ENCODE measurements at regions not wholly inside any gene's neighbourhood (a gene's known extent, or its start where the extent isn't known, plus 50 kb on each side); places are given as distances from the start of the nearest gene placed in this dataset.

DNA sequence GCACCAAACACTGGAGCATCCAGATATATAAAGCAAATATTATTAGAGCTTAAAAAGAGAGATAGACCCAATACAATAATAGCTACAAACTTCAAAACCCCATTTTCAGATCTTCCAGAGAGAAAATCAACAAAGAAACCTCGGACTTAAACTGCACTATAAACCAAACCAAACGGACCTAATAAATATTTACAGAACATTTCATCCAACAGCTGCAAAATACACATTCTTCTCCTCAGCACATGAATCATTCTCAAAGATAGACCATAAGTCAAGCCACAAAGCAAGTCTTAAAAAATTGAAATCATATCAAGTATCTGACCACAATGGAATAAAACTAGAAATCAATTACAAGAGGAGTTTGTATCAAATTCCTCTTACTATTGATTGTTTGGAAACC is 140.2 kb upstream of the OTOS start:
- intact Hi-C loops (cut with micrococcal nuclease), result no loop called here

DNA sequence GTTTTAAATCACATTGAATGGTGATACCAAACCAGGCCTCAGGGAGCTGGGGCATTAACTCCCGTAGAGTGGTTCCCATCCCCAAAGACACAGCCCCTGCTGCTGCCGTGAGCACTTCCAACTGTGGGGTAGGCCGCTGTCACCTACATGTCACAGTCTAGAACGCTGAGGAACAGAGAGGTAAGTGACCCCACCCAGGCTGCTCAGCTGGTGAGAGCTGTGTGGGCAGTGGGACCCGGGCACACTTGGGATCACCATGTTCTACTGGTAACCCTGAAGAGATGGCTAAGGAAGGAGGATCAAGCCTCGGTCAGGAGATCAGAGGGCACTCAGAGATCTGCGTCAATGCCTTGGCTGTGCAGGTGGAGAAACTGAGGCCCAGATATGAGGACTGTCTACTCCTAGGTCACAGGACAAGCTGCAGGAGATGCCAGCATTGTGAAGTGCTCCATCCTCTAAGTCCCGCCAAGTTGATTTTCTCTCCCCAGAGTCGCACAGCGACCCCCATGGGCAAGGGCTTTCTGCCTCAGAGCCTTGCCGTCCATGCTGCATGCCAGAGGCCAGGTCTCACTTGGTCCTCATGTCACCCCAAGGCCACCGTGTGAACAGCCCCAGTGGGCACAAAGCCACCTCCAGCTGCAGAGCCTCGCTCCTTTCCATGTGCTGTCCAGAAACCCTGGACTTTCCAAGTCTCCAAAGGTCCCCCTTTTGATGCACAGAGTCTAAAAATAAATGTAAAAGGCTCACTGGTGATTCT is 144.2 kb upstream of the OTOS start:
- intact Hi-C loops (cut with micrococcal nuclease), result no loop called here

GRCh38 chr2:240285725-240286124 is 145.3 kb upstream of the OTOS start:
- intact Hi-C loops (cut with micrococcal nuclease), result no loop called here

GRCh38 chr2:240286596-240286995 is 146.1 kb upstream of the OTOS start:
- intact Hi-C loops (cut with micrococcal nuclease), result no loop called here

- intact Hi-C loops (cut with micrococcal nuclease), result no loop called here
Observed at GRCh38 chr2:240287011-240287410, 146.6 kb upstream of the OTOS start.

DNA sequence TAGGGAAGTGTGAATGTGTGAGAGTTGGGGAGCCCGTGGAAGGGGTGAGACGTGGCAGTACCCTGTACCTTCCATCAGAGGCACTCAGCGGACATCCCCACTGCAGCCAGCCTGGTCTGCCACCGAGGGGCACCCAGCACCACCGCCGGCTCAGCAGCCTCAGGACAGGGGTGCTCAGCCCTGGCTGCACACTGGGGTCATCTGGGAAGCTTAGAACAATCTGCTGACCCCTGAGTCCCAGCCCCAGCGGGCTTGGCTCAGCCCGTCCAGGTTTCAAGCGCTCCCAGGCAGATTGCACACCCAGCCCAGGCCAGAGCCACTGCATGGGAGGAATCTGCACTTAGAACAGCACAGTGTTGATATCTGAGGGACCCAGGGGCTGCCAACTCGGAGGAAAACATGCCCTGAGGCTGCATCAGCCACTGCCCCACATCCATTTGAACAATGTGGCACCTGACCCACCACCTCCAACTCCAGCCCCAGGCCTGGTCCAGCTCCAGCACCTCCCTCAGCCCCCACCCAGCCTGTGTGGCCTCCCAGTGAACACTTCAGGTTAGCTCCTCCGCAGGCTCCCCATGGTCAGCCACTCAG is 147.1 kb upstream of the OTOS start:
- intact Hi-C loops (cut with micrococcal nuclease), result no loop called here

DNA sequence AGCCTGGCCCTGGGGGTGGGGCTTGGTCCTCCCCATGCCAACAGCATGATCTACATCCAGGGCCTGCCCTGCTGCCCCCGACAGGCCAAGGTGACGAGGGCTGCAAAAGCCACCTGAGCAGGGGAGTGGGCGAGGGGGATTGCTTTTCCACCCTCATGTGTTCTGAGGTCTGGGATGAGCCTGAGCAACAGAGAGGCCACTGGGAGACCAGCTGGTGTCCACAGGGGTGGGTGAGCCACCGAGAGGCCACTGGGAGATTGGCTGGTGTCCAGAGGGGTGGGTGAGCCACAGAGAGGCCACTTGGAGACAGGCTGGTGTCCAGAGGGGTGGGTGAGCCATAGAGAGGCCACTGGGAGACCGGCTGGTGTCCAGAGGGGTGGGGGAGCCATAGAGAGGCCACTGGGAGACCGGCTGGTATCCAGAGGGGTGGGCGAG is 147.4 kb upstream of the GPC1 start:
- intact Hi-C loops (cut with micrococcal nuclease), result no loop called here

- intact Hi-C loops (cut with micrococcal nuclease), result no loop called here
Observed at GRCh38 chr2:240289701-240290431, 145.6 kb upstream of the GPC1 start.

DNA sequence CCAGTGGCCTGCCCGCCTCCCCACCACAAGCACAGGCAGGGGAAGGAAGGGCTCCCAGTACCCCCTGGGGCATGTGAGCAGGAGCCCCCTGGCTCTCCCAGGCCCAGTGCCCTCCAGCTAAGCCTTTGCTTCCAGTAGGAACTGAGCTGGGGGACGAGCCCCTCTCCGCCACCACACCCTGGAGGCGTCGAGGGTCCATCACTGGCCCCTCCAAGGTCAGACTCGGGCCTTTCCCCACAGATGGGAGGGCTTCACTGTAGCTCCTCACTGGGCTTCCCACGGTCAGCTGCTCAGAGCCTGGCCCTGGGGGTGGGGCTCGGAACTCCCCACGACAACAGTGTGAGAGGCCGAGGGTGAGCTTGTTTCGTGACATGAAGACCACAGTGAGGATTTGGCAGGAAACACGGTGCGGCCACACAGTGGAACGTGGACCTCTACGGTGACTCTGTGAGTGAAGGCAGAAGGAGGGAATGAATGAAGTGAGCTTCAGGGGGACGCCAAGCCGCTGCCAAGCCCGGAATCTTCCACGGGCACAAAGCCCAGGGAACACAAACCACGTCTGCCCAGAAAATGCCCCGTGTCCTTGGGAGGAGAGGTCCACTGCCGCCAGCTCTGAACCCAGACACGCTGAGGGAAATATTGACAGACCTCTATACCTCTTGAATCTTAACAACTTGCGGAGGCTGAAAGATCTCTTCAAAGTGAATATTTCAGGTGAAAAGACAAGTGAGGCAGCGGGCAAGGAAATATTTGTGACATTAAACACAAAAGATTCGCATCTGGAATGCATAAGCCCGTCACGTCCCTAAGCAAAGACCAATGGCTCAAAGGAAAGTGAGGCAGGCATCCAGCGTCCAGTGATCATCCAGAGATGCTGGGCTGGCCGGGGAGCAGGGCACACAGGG is 144.8 kb upstream of the GPC1 start:
- intact Hi-C loops (cut with micrococcal nuclease), result no loop called here

- intact Hi-C loops (cut with micrococcal nuclease), result no loop called here
Observed at GRCh38 chr2:240291337-240292034, 144.0 kb upstream of the GPC1 start.

- intact Hi-C loops (cut with micrococcal nuclease), result no loop called here
Observed at GRCh38 chr2:240292035-240292574, 143.4 kb upstream of the GPC1 start.

DNA sequence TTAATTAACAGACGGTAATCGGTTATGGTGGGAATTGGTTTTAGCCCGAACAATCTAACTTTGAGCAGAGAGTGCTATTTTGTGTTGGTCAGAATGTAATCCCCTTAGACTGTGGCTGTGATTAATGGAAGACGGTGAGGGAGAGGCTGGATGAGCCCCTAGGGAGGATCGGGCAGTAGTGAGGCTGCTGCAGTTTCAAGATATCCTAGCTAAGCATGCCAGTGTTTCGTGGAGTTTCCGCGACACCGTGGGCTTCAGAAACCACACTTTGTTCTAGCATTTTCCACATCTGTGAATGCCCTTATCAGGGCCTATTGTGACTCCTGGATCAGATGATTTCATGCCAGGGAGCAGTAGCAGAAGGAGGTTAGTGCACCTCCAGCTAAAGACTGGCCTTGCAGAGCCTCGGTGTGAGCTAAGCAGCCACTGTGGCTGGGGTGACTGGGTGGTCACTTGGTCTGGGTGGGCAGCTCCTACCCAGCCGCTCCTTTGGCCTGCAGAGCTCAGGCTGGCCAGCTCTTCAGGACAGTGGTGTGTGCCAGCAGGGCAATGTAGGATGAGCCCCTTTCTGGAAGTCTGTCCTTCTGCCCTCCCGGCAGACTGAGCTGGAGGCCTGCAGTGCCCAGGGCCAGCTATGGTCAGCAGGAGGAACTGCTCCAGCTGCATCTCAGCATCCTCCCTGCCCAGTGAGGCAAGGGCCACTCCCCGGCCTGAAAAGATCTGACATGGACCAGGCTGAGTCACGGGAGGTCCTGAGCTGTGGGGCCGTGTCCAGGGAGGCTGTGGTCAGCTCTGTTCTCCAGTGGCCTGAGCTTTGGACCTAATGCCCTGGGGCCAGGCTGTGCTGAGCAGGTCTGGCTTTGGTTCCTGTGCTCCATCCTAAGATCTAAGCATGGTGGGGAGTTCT is 142.6 kb upstream of the GPC1 start:
- intact Hi-C loops (cut with micrococcal nuclease), result no loop called here

DNA sequence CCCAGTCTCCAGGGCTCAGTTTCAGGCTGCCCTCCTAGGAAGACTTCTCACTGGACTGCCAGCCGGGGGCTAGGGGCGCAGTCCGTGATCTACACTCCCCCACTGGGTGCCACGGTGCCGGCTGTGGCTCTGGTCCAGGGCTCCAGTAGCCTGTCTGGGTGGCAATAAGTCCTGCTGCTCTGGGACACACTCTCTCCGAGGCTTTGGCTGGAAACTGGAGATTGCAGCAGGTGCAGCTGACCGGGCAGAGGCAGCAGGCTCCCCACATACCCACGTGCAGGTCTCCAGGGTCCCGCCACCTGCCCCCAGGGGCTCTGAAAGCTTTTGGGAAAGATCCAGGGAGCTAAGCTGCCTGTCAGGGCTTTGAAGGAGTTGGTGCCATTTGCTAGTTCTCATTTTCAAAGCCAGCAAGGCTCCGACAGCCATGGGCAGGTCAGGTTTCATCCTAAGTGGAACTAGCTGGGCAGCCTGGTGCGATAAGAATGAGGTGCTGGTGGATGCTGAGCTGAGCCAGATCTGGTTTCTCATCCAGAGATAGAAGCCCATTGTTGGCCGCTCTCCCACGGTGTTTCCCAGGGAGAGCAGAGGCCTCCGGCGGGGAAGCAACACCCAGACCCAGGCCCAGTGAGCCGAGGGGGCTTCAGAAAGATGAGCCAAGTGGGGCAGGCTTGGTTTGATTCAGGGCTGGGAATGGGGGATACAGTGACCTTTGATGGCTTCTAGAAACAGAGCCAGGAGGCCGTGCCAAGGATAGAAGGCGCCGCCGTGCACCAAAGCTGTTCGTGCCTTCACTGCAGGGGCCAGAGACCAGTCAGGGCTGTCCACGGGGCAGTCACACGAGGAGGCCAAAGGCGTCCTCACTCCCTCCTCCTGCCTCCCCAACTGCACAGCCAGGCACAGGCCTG is 141.7 kb upstream of the GPC1 start:
- intact Hi-C loops (cut with micrococcal nuclease), result no loop called here

- intact Hi-C loops (cut with micrococcal nuclease), result no loop called here
Observed at GRCh38 chr2:240294514-240294913, 140.9 kb upstream of the GPC1 start.

DNA sequence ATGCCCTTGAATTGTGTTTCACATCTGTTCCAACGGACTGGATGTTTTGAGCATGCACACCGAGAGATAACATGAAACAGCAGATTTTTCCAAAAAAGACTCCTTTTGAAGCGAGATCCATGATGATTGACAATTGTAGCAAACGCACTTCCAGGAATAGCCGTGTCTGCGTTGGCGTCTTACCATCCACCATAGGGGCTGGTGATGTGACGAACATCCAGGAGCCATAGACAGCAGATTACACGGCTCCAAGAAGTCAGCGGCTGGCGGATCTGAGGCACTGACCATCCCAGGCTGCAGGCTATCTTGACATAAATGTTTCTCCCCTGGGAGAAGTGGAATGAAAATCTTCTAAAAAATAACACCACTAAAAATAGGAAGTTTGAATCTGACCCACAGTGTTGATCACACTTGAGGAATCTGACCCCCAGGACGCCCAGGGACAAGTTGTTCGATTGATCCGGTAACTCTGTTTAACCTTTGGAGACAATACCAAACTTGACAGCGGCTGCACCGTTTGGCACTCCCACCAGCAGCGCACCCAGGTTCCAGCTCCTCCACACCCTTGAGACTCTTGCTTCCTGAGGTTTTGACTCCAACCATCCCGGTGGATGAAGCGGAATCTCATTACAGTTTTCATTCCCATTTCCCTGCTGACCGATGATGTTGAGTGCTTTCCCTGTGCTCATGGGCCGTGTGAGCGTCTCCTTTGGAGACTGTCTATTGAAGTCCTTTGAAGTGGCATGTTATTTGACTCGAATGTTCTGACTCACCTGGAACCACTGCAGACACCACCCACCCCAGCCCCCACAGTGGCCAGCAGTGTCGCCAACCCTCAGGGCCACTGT is 140.0 kb upstream of the GPC1 start:
- intact Hi-C loops (cut with micrococcal nuclease), result no loop called here

DNA sequence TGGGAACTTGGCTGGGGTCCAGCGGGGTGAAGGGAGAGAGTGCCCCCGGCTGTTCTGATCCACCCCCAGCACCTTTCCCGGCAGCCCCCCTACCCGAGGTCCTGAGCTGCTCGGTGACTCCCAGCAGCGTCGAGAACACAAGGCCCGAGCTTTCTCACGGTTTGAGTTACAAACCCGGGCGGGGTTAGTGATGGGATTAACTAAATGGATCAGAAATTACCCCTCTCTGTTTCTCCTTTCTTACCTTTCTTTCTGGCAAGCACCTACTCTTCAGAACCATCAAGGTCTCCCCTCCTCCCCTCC is 139.4 kb upstream of the GPC1 start:
- intact Hi-C loops (cut with micrococcal nuclease), result no loop called here

GRCh38 chr2:240296476-240297255 is 138.8 kb upstream of the GPC1 start:
- intact Hi-C loops (cut with micrococcal nuclease), result no loop called here
